K562 (cell line): ENCODE measurements at regions not wholly inside any gene's neighbourhood (a gene's known extent, or its start where the extent isn't known, plus 50 kb on each side); places are given as distances from the start of the nearest gene placed in this dataset.

Source experiments
- ATAC-seq: fragments of 200-7000 bp; cut with Tn5 transposase; 3 replicates; pipeline ENCODE4 v1.9.1; 2020; ENCODE audit warnings: moderate library complexity
- BruUV-seq: library from RNA; stranded (reverse); fragments of 400-500 nt; replicated peaks from 2 replicates; lab custom pipeline; 2021; lab: Mats Ljungman, UMichigan
- CTCF ChIA-PET: fragments of 300-600 bp; formaldehyde crosslinking; extraction: SDS; loops from one replicate; lab custom pipeline; 2021; ENCODE audit warnings: low intra/inter-chr PET ratio; lab: Yijun Ruan, JAX
- POLR2A ChIA-PET: fragments of 300-600, 350-650 bp; sonication (Branson Sonifier 250); formaldehyde crosslinking; extraction: SDS; loops from one replicate; lab custom pipeline; 2021; ENCODE audit warnings: antibody characterized with exemption, inconsistent platforms; lab: Yijun Ruan, JAX
- DNase-seq, 4 experiments: peaks; one replicate each; pipeline versions ENCODE4 v3.0.0 to v3.0.0-alpha.2; 2011 to 2018; ENCODE audit warnings: low spot score in 3 of 4, mixed read lengths in 3 of 4; ENCODE audit errors: extremely low read depth in 1 of 4
- FAIRE-seq: peaks from 2 replicates; lab custom pipeline; 2011; peaks lifted over from hg19 to GRCh38; lab: Jason Lieb, UNC
- H2AFZ ChIP-seq: 2 replicates; pipeline ENCODE4 v1.6.0; 2011; ENCODE audit warnings: low read depth, low read length, control low read depth, inconsistent platforms
- H3K27ac ChIP-seq: fragments of 200-600 bp; 3 replicates; pipeline ENCODE4 v1.8.0; 2011; ENCODE audit warnings: low read depth, mild to moderate bottlenecking, control low read depth, inconsistent platforms, low read length, moderate library complexity, mixed read lengths; ENCODE audit errors: extremely low read depth
- H3K27me3 ChIP-seq, 2 experiments: fragments of 300-600 bp in 1 of 2; 2 replicates in 1 of 2; 3 replicates in 1 of 2; pipeline versions ENCODE4 v1.6.0 to v1.8.0; 2011; ENCODE audit warnings: inconsistent platforms in 2 of 2, low read length in 2 of 2, mild to moderate bottlenecking in 1 of 2, mixed read lengths in 1 of 2, moderate library complexity in 1 of 2; ENCODE audit not compliant: control insufficient read depth in 2 of 2, insufficient read depth in 2 of 2
- H3K36me3 ChIP-seq: fragments of 300-600 bp; 3 replicates; pipeline ENCODE4 v1.8.0; 2011; ENCODE audit warnings: mild to moderate bottlenecking, low read length, inconsistent platforms; ENCODE audit not compliant: control insufficient read depth, insufficient read depth
- H3K4me1 ChIP-seq, 2 experiments: fragments of 200-600 bp in 1 of 2; replicated peaks in 1 of 2; 2 replicates in 1 of 2; 3 replicates in 1 of 2; pipeline versions ENCODE4 v1.5.1 to v1.8.0; 2011; ENCODE audit warnings: inconsistent platforms in 2 of 2, low read length in 2 of 2, mild to moderate bottlenecking in 1 of 2, mixed read lengths in 1 of 2, moderate library complexity in 1 of 2; ENCODE audit not compliant: control insufficient read depth in 2 of 2, insufficient read depth in 2 of 2
- H3K4me2 ChIP-seq: 2 replicates; pipeline ENCODE4 v1.6.1; 2011; ENCODE audit warnings: low read length, control low read depth, inconsistent platforms, mixed read lengths; ENCODE audit not compliant: insufficient read depth
- H3K4me3 ChIP-seq: fragments of 200-600 bp; sonication (generic), shearing (Covaris generic); 2 replicates; pipeline ENCODE4 v1.5.1; 2016; ENCODE audit warnings: control low read depth, inconsistent platforms
- H3K79me2 ChIP-seq: fragments of 200-600 bp; 3 replicates; pipeline ENCODE4 v1.8.0; 2011; ENCODE audit warnings: low read length, inconsistent platforms; ENCODE audit not compliant: control insufficient read depth, insufficient read depth
- H3K9ac ChIP-seq, 2 experiments: 2 replicates each; pipeline versions ENCODE4 v1.6.0 to v1.6.1; 2011; ENCODE audit warnings: low read depth in 2 of 2, low read length in 2 of 2, control low read depth in 1 of 2, inconsistent platforms in 1 of 2, mild to moderate bottlenecking in 1 of 2, mixed read lengths in 1 of 2; ENCODE audit not compliant: insufficient read depth in 1 of 2
- H3K9me1 ChIP-seq: one replicate; pipeline ENCODE4 v1.6.0; 2011; ENCODE audit warnings: inconsistent platforms, mild to moderate bottlenecking, low read length, moderate library complexity; ENCODE audit not compliant: control insufficient read depth, insufficient read depth
- H3K9me3 ChIP-seq: replicated peaks from 2 replicates; pipeline ENCODE4 v1.5.1; 2011; ENCODE audit warnings: low read depth, low read length, inconsistent platforms; ENCODE audit not compliant: control insufficient read depth, insufficient read depth
- H4K20me1 ChIP-seq: replicated peaks from 2 replicates; pipeline ENCODE4 v1.6.1; 2011; ENCODE audit warnings: low read length, inconsistent platforms, mixed read lengths; ENCODE audit not compliant: control insufficient read depth, insufficient read depth
- CBX2 ChIP-seq: fragments of 200-600 bp; sonication (generic); IDR thresholded peaks from one replicate; pipeline ENCODE4 v1.6.1; 2012; ENCODE audit warnings: mild to moderate bottlenecking, low read length, inconsistent platforms; ENCODE audit not compliant: insufficient read depth, poor library complexity, severe bottlenecking
- COPS2 ChIP-seq: fragments of 450-650 bp; conservative IDR thresholded peaks from 2 replicates; pipeline ENCODE4 v1.6.1; 2016; ENCODE audit warnings: mild to moderate bottlenecking, moderate library complexity
- DIDO1 ChIP-seq: fragments of 450-650 bp; IDR thresholded peaks from 2 replicates; pipeline ENCODE4 v1.6.1; 2016; ENCODE audit warnings: low read depth, missing biosample characterization, missing genetic modification characterization
- PPARD ChIP-seq: fragments of 250-450 bp; sonication (Bioruptor Pico); IDR thresholded peaks from 2 replicates; pipeline ENCODE4 v1.8.0; 2022; ENCODE audit warnings: inconsistent platforms, mild to moderate bottlenecking, moderate library complexity
- PTTG1 ChIP-seq: fragments of 450-650 bp; IDR thresholded peaks from 2 replicates; pipeline ENCODE4 v1.6.1; 2016; ENCODE audit warnings: low read depth, mild to moderate bottlenecking, missing genetic modification characterization, missing compliant biosample characterization
- RBM17 ChIP-seq: fragments of 200-400 bp; formaldehyde crosslinking; IDR thresholded peaks from 2 replicates; pipeline ENCODE4 v1.6.1; 2017; ENCODE audit warnings: low read depth, mild to moderate bottlenecking, low read length, borderline replicate concordance
- SAFB2 ChIP-seq: fragments of 200-400 bp; formaldehyde crosslinking; IDR thresholded peaks from 2 replicates; pipeline ENCODE4 v1.6.1; 2018; ENCODE audit warnings: borderline replicate concordance, low read length, low read depth, moderate library complexity; ENCODE audit not compliant: severe bottlenecking
- SIN3B ChIP-seq: fragments of 450-650 bp; IDR thresholded peaks from 2 replicates; pipeline ENCODE4 v1.6.1; 2017; ENCODE audit warnings: low read depth, mild to moderate bottlenecking, moderate library complexity
- TCF7L2 ChIP-seq: fragments of 150-350 bp; IDR thresholded peaks from 2 replicates; pipeline ENCODE4 v1.6.1; 2016; ENCODE audit warnings: low read depth, mild to moderate bottlenecking, low read length, moderate library complexity
- UBTF ChIP-seq, 2 experiments: IDR thresholded peaks; 2 replicates each; pipeline ENCODE4 v1.6.1; 2012; ENCODE audit warnings: improper control_type of control experiment in 2 of 2, low read depth in 2 of 2, low read length in 2 of 2, borderline replicate concordance in 1 of 2
- ZBTB5 ChIP-seq: fragments of 450-650 bp; IDR thresholded peaks from 2 replicates; pipeline ENCODE4 v1.6.1; 2017; ENCODE audit warnings: antibody characterized with exemption
- ZC3H8 ChIP-seq: fragments of 450-650 bp; IDR thresholded peaks from 2 replicates; pipeline ENCODE4 v1.6.1; 2017
- ZNF57 ChIP-seq: fragments of 450-650 bp; formaldehyde crosslinking; IDR thresholded peaks from 2 replicates; pipeline ENCODE4 v1.4.0; 2020; ENCODE audit warnings: mild to moderate bottlenecking, moderate library complexity
- ZNF589 ChIP-seq: fragments of 200-800 bp; sonication (Bioruptor generic); IDR thresholded peaks from 2 replicates; pipeline ENCODE4 v1.6.1; 2016; ENCODE audit warnings: low read depth, missing genetic modification characterization, missing compliant biosample characterization
- ZNF76 ChIP-seq: fragments of 250-450 bp; sonication (Bioruptor Pico); IDR thresholded peaks from 2 replicates; pipeline ENCODE4 v1.4.0; 2020; ENCODE audit warnings: mild to moderate bottlenecking, moderate library complexity, borderline replicate concordance
- ZSCAN29 ChIP-seq: fragments of 450-650 bp; IDR thresholded peaks from 2 replicates; pipeline ENCODE4 v1.6.1; 2017
- WGBS: fragments of 100-300 bp; shearing (Covaris generic); methylation state at CpG from one replicate; pipeline ENCODE4 v1.1.6; 2016; ENCODE audit warnings: low coverage, mixed read lengths; ENCODE audit not compliant: insufficient coverage; ENCODE audit errors: missing lambda C conversion rate; 5-methylcytosine and 5-hydroxymethylcytosine counted together
- in situ Hi-C: fragments of 300-500 bp; cut with MboI; formaldehyde crosslinking; loops from 4 replicates; pipeline ENCODE4 v1.15.0; 2018; ENCODE audit warnings: inconsistent platforms, mixed read lengths
- intact Hi-C: fragments of 100-400 bp; cut with micrococcal nuclease; formaldehyde crosslinking; loops from 2 replicates; pipeline ENCODE4 v1.14.2; 2022

GRCh38 chr13:62388515-62388914, 972.9 kb upstream of the PCDH20 start:
- no peaks in the 10 kb centered on the region for H3K36me3 ChIP-seq
- H3K9me1 ChIP-seq = no peaks in the 10 kb centered on the region
- CTCF ChIA-PET = no interaction called here
- BruUV-seq = no TSS peak
- FAIRE-seq (no peak), ATAC-seq (no peak), DNase-seq (no peak)
- no peaks in the 10 kb centered on the region for H3K79me2 ChIP-seq
- H3K4me3 ChIP-seq = no peak overlapping the region
- POLR2A ChIA-PET = no interaction called here
- no peaks in the 10 kb centered on the region for H4K20me1 ChIP-seq
- H2AFZ ChIP-seq = no peak overlapping the region
- H3K27ac ChIP-seq = no peak overlapping the region
- H3K9me3 ChIP-seq = no peaks in the 10 kb centered on the region
- H3K9ac ChIP-seq = no peak overlapping the region
- in situ Hi-C loops (no loop called here), intact Hi-C loops (no loop called here)
- H3K4me2 ChIP-seq = no peak overlapping the region
- H3K27me3 ChIP-seq = no peaks in the 10 kb centered on the region
- WGBS = 0% methylated on average over 2 of the region's 2 CpGs
- H3K4me1 ChIP-seq = no peaks in the 10 kb centered on the region
- TF ChIP-seq PPARD (CRISPR knock-in tag) (no peak), ZC3H8 (no peak), DIDO1 (no peak), TCF7L2 (no peak), RBM17 (no peak), ZNF589 (CRISPR knock-in tag) (no peak), SAFB2 (no peak), COPS2 (no peak), SIN3B (no peak), ZSCAN29 (no peak), ZBTB5 (no peak), ZNF76 (CRISPR knock-in tag) (no peak), CBX2 (no peak), ZNF57 (no peak), UBTF (IDR thresholded peaks at IDR 0.05; ENCODE audit: borderline replicate concordance in 1 of 2, low read depth in 2 of 2, low read length in 2 of 2) (no peak), PTTG1 (tag) (no peak)
